Stimulated activated CD4-positive, alpha-beta T cell treated with anti-CD3 and anti-CD28 coated beads, Interleukin-12 subunit alpha, Interleukin-12 subunit beta, amount 100 ng/mL, for 4 hours (primary cell): ENCODE measurements at regions not wholly inside any gene's neighbourhood (a gene's known extent, or its start where the extent isn't known, plus 50 kb on each side); places are given as distances from the start of the nearest gene placed in this dataset.

Experiments used
- DNase-seq: peaks from one replicate; pipeline ENCODE4 v3.0.0-alpha.2; 2020

DNA sequence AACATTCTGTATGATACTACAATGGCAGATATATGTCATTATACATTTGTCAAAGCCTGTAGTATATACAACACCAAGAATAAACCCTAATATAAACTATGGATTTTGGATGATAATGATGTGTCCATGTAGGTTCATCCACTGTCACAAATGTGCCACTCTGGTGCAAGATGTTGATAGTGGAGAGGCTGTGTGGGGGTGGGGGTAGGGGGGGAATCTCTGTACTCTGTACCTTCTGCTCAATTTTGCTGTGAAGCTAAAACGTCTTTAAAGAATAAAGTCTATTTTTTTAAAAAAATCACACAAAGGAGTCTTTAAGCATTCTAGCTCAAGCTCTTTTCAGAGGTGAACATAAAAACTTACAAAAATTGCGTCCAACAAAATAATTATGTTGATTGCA, 88.2 kb upstream of the ABI3BP start:
- no peak for DNase-seq

DNA sequence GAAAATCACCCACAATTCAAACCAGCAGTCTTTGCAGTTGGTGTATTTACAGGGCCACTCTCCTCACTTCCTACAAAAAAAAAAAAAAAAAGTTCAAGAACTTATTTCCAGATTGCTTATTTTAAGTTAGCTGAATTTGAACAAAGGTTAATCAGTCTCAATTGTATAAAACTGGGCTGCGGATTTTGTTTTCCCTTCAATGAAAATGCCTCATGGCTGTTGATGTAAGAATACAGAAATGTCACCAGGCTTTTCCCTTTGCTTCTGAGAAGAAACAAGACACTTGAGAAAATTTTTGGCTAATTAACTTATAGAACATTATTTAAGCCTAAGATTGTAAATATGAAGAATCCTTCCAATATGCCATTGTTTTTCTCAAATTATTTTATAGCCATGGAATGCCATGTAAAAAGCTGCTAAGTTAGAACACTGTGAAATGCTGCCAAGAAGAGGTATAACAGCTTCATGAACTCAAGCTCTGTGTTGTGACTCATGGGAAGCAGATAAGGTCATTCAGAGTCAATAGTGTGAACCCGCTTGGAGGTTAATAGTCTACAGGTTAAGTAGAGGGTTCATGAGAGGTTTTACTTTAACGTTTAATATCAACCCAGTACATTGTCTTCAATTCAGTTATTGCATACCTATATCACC, 84.3 kb upstream of the ABI3BP start:
- no peak for DNase-seq

DNA sequence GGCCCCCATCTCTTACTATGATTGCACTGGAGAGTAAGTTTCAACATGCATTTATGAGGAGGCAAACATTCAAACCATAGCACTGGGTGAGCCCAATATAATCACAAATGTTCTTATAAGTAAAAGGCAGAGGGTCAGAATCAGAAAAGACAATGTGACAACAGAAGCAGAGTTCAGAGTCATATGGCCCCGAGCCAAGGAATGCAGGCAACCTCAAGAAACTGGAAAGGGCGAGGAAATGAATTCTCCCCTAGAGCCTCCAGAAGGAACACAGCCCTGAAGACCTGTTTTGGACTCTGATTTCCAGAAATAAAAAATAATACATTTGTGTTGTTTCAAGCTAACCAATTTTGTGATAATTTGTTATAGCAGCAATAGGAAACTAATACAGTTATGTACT, 81.3 kb upstream of the ABI3BP start:
- DNase-seq, result no peak

DNA sequence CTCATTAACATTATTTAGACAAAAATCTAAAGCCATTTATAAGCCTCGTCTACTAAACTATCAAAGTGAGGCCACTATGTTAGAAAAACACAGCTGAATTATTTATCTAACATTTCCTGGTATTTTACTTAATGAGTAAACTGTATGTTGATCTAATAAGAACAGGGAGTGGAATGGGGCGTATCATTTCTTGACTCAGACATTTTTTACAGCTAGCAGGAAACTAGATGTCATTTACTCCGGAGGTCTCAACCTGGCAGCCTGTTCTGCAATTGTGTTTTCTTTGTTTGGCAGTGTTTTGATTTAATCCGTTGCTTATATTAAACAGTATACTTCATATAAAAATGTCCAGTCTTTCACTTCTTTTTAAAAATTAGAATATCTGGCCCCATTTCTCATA, 79.1 kb upstream of the ABI3BP start:
- DNase-seq, result no peak

DNA sequence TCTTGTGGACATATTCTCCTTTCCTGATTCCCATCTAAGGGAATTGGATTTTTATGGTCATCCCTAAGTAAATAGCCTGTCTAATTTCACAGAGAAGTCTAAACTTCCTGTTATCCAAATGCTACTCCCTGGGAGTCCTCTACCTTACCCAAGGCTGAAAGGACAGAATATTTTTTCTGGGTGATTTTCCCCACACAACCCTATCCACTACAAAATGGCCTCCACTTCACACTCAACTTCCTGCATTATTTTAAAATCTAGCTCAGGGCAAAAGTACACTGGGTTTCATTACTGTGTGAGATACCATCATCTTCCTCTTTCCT, 77.5 kb upstream of the ABI3BP start:
- no peak for DNase-seq

DNA sequence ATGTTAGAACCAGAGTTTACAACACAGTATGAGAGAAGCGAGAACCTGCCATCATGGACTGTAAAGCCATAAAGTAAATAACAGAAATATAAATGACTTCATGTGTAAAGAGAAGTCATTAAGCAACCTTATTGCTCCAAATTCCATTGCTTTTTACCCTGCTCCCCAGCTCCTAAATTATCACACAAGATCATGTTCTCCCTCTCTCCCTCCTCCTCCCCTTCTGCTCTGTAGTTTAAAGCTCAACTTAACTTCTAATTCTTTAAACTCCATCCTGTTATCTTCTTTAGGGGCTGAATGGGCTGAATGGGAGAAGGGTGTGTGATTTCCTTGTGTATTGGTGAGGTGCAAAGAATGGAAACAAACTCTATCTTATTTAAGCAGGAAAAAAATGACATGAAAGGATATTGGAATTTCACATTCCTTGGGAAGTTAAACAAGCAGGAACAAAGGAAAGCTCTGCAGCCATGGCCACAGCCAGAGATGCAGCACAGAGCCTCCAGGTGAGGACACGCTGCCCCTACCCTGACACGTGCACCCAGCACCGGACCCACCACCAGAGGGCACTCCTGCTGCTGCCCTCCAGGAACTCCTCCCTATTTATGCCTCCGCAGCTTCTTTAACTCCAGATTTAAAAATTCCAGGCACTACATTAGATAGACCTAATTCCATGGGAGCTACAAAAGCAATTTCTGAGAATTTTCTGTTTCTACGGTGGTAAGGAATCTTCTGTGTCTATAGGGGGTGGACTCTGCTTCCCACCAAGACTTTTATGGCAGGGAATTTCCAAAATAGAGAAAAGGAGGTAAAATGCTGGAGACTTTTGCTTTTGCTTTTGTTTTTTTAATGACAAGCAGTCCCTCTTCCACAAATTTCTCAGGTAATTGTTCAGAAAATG, 76.9 kb upstream of the ABI3BP start:
- DNase-seq, result peak; percentile 52

DNA sequence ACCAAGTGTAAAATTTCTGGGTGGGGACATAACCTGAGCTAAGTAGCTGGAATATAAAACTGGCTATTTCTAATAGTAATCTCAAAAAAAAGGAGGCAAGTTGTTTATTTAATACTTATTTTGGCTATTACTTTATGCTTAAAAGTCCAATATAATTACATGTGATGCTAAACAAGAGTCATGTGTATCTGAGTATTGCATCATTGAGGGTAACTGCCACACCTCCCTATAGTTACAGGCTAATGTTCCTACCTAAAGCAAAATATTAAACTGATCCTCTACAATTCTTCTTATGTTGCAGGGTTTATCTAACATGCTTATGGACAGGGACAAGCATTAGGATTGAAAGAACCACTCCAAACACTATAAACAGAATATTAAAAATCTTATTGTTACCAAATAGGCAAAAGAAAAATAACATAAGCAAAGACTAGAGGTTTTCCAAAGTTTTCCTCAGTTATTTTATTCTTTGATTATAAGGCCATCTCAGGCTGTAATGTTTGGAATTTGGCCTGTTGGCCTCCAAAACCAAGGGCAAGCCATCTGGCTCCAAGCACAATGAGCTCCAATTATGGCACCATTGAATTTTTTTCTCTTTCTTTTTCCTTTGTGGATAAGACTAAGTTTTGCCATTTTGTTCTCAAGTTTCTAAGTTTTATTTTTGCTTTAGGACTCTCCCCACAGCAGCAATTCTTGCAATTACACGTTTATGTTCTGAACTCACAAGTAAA, 75.8 kb upstream of the ABI3BP start:
- DNase-seq, result no peak

DNA sequence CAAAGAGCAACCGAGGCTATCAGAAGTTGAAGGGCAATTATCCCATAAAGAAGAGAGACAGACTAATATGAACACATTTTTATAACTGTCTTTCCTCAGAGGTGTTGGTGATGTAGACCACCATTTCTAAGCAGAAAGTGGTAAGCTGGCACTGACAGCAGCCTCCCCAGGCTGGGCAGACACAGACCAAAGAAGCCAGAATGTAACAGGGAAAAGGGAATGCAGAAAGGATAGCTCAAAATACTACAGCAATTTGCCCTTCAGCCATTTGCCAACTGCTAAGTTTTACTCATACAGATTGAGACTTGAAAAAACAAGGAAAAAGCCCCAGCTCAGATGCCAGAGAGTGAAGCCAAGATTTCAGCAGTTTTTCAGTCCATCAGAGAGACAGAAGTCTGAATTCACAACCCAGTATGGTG, 73.5 kb upstream of the ABI3BP start:
- DNase-seq, result no peak

DNA sequence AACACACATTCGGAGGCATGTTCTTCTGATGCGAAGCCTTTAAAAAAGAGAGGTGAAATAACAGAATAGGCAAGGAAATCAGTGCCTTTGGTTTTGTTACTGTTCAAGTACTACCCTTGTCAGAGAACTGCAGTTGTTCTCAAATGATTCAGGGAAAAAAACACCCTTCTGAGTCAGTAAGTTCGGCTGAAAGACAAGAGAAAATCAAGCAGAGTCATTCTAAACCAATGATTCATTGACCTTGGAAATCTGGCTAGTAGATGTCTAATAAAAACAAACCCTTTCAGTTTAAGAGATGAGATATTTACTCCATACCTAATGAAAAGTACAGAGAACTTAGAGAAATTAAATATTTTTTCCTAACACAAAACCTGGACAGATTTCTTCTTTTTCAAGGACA, 72.7 kb upstream of the ABI3BP start:
- no peak for DNase-seq

DNA sequence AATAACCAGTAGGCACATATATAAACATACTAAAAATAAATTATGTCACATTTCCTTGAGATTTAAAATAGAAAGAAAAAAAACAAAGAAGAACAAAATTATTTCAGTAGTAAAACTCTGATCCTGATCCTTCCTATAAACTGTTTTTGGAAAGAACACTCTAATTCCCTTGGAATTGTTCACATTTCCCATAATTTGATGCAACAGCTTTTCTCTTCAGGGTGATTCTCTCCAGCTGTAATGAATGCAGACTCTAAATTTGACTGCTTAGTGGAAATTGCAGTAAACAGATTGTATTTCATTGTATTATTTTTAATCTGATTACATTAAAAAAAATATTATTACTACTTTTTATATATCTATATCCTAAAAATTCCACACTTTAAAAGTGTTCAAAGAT, 70.2 kb upstream of the ABI3BP start:
- no peak for DNase-seq

DNA sequence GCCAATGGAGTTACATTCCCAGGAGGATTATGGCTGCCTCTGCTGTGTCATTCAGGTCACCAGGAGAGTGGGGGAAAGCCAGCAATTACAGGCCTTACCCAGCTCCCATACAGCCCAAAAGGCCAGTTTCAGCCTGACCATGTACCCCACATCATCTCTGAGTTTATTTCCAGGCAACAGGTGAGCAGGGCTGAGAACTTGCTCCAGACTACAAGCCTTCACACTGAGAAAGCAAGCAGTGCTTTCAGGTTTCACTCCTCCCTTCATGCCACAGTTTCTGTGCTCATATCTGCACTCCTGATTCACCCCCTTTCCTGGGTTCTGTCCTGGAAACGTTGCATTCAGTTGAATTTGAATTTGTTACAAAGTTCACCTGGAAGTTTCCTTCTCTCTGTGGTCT, 68.1 kb upstream of the ABI3BP start:
- no peak for DNase-seq

DNA sequence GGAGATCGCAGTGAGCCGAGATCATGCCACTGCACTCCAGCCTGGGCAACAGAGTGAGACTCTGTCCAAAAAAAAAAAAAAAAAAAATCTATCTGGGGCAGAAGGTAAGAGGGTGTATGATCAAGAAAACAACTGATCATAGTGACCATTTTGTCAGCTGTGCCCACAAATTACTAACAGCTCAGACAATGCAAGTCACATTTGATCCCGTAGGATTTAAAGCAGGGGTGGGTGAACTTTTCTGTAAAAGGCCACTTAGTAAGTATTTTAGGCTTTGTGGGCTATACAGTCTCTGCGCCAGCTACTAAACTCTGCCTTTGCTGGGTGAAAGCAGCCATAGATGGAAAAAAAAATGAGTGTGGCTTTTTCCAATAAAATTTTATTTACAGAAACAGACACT, 57.6 kb upstream of the ABI3BP start:
- DNase-seq, result no peak

DNA sequence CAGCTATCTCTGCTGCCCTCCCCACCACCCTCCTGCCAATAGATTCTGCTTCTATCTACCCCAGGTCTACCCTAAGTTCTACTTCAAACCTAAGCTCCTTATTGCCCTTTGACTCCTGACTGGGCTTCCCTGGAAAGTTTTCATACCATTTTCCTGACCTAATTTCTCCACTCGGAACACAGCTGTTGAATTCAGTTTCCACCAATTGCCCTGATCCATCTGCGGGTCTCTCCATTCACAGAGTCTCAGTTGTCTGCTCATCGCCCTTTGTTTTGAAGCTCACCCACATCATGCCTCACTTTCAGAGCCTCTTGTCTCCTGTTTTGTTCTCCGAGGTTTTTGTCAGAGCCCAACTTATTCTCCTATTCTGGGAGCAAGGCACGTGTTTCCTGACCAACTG, 56.8 kb upstream of the ABI3BP start:
- no peak for DNase-seq

DNA sequence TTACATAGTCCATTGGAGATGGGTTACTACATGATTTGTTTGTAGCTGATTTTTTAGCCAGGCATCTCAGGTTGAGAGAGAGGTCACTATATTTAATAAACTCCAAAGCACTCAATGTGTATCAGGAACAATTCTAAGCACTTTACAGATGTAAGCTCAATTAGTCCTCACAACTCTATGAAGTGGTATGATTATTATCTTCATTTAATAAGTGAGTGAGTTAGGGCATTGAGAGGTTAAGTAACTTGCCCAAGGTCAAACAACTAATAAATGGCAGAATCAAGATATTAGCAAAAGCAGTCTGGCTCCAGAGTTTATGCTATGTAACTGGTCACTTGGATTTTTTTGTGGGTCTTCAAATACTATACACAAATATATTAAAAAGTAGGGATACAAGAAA, 56.3 kb upstream of the ABI3BP start:
- DNase-seq, result no peak

DNA sequence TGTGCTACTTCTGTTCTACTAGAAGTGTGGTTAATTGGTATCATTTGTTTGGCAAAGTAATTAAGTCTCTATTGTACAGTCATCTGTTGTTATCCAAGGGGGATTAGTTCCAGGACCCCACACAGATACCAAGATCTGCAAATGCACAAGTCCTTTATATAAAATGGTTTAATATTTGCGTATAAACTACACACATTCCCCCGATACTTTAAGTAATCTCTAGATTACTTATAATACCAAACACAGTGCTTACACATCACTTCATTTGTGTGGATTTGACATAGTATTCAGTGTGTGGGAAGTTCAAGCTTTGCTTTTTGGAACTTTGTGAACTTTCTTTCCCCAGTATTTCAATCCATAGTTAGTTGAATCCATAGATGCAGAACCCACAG, 50.5 kb upstream of the ABI3BP start:
- no peak for DNase-seq

DNA sequence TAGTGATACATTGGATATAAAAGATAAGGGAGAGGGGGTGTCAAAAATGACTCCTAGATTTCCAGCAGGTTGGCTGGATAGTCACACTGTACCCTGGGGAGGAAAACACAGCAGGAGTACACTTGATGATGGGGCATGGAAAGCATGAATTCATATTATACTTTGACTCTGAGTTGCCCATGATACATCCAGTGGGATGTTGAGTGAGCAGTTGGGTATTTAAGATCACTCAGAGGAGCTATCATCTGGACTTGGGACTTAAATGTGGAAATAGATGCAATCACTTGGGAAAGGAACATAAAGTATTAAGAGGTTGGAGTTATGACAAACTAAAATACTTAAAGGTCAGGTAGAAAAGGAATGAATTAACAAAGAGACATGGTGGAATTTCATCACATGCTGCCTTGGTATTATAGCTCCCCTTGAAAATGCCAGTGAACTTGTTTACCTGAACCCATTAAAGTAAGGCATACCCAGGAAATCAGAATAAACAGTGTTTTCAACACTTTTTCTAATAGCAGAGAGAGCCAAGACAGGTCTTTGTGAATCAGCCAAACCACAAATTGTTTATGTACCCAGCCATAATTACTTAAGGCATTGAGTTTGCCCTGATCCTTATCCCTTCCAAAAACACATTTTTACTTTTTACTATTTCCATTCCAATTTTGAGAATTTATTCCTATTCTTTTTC, 49.9 kb upstream of the ABI3BP start:
- no peak for DNase-seq
